DMS114 treated with DMSO at 0.1 percent for 48 hours (cell line): ENCODE measurements at regions not wholly inside any gene's neighbourhood (a gene's known extent, or its start where the extent isn't known, plus 50 kb on each side); places are given as distances from the start of the nearest gene placed in this dataset.
"Not testable (repeated sequence)": the region's sequence is repeated elsewhere in the genome, so short reads cannot be mapped to it uniquely, and the experiment has no call there.

ENCODE experiments used
- DNase-seq: peaks from one replicate; lab custom pipeline; 2025; ENCODE audit not compliant: unreplicated experiment; lab: John Stamatoyannopoulos, UW

GRCh38 chr1:192476802-192477298, 98.7 kb upstream of the RGS1 start:
- DNase-seq: no peak

- peak; percentile 25 for DNase-seq
Measured at GRCh38 chr1:192477630-192478029, 97.9 kb upstream of the RGS1 start.

GRCh38 chr1:192485692-192486436, 89.7 kb upstream of the RGS1 start:
- DNase-seq: no peak

- DNase-seq: no peak
Measured at GRCh38 chr1:192488058-192488457, 87.5 kb upstream of the RGS1 start.

GRCh38 chr1:192489047-192489446, 86.5 kb upstream of the RGS1 start:
- DNase-seq: no peak

GRCh38 chr1:192489748-192490147, 85.8 kb upstream of the RGS1 start:
- no peak for DNase-seq

GRCh38 chr1:192491804-192492554, 83.6 kb upstream of the RGS1 start:
- no peak for DNase-seq

GRCh38 chr1:192493584-192493983, 82.0 kb upstream of the RGS1 start:
- DNase-seq: no peak

- no peak for DNase-seq
Measured at GRCh38 chr1:192496369-192497056, 79.1 kb upstream of the RGS1 start.

- DNase-seq: no peak
Measured at GRCh38 chr1:192497214-192497794, 78.3 kb upstream of the RGS1 start.

GRCh38 chr1:192498092-192498491, 77.5 kb upstream of the RGS1 start:
- DNase-seq: not testable (repeated sequence)

- DNase-seq: not testable (repeated sequence)
Measured at GRCh38 chr1:192499061-192499581, 76.5 kb upstream of the RGS1 start.

- DNase-seq: not testable (repeated sequence)
Measured at GRCh38 chr1:192500541-192500940, 75.0 kb upstream of the RGS1 start.

GRCh38 chr1:192506741-192507155, 68.8 kb upstream of the RGS1 start:
- no peak for DNase-seq

- no peak for DNase-seq
Measured at GRCh38 chr1:192512426-192513162, 63.0 kb upstream of the RGS1 start.

GRCh38 chr1:192513196-192513595, 62.4 kb upstream of the RGS1 start:
- DNase-seq: no peak

- DNase-seq: no peak
Measured at GRCh38 chr1:192513697-192514096, 61.9 kb upstream of the RGS1 start.

- DNase-seq: no peak
Measured at GRCh38 chr1:192516776-192517297, 58.7 kb upstream of the RGS1 start.

GRCh38 chr1:192517716-192518355, 57.7 kb upstream of the RGS1 start:
- not testable (repeated sequence) for DNase-seq

- DNase-seq: no peak
Measured at GRCh38 chr1:192518700-192519099, 56.9 kb upstream of the RGS1 start.
